GM12875 (cell line): ENCODE measurements at regions not wholly inside any gene's neighbourhood (a gene's known extent, or its start where the extent isn't known, plus 50 kb on each side); places are given as distances from the start of the nearest gene placed in this dataset.

Source experiments
- H3K4me3 ChIP-seq: one replicate; pipeline ENCODE4 v1.5.1; 2011; ENCODE audit warnings: low read depth, low read length, control low read depth
- TF ChIP-seq, protein P1 (sequence below): IDR thresholded peaks from 2 replicates; pipeline ENCODE4 v1.5.1; 2011; ENCODE audit warnings: low read depth, mild to moderate bottlenecking, control low read depth, inconsistent platforms, low read length, moderate library complexity, borderline replicate concordance; ENCODE audit not compliant: insufficient read depth

GRCh38 chr16:86411897-86412296 is 98.4 kb upstream of the FOXF1 start:
- TF ChIP-seq, protein P1, sequence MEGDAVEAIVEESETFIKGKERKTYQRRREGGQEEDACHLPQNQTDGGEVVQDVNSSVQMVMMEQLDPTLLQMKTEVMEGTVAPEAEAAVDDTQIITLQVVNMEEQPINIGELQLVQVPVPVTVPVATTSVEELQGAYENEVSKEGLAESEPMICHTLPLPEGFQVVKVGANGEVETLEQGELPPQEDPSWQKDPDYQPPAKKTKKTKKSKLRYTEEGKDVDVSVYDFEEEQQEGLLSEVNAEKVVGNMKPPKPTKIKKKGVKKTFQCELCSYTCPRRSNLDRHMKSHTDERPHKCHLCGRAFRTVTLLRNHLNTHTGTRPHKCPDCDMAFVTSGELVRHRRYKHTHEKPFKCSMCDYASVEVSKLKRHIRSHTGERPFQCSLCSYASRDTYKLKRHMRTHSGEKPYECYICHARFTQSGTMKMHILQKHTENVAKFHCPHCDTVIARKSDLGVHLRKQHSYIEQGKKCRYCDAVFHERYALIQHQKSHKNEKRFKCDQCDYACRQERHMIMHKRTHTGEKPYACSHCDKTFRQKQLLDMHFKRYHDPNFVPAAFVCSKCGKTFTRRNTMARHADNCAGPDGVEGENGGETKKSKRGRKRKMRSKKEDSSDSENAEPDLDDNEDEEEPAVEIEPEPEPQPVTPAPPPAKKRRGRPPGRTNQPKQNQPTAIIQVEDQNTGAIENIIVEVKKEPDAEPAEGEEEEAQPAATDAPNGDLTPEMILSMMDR: no peak
- H3K4me3 ChIP-seq: no peak overlapping the region

DNA sequence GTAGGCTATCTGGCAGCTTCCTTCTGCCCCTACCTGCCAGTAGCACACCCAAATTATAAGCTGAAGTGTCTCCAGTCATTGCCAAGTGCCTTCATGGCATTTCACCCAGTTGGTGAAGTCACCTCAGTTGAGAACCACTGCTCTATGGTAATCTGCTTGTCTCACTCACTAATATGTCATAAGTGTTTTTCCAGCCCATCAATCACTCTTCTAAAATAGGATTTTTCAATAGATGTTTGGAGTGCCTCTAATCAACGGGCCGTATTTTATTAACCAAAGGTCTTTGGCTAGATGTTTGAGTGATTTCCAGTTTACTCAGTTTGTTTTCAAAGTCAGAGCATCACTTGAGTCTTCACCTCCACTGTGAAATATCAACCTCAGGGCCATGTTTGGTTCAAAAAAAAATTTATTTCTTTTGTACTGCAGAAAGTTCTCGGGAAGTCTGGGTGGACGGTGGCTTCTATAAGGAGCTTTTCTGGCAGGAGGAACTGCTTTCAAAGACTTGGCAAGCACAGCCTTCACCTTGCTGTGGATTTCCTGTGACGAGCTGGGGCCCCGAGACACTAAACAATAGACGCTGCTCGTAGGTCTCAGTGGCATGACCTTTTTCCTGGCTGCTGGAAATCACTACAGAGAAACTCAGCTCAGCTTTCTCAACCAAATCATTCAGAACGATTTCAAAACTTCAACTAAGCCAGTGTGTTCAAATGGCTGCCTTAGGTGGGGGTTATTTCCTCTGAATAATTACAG is 95.2 kb upstream of the FOXF1 start:
- TF ChIP-seq, protein P1: no peak
- H3K4me3 ChIP-seq: no peak overlapping the region

- no peak overlapping the region for H3K4me3 ChIP-seq
- TF ChIP-seq, protein P1: no peak
Observed at GRCh38 chr16:86418981-86419380, 91.3 kb upstream of the FOXF1 start.

DNA sequence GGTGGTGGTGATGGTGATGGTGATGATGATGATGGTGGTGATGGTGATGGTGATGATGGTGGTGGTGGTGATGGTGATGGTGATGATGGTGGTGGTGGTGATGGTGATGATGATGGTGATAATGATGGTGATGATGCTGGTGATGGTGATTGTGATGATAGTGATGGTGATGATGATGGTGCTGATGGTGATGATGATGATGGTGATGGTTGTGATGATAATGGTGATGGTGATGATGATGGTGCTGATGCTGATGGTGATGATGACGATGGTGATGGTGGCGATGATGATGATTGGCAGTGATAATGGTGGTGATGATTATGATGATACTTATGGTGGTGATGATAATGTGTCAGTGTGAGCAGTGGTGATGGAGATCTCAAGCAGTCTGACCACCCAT is 90.8 kb upstream of the FOXF1 start:
- H3K4me3 ChIP-seq: no peak overlapping the region
- TF ChIP-seq, protein P1: no peak

GRCh38 chr16:86421995-86422394 is 88.3 kb upstream of the FOXF1 start:
- TF ChIP-seq, protein P1: no peak
- H3K4me3 ChIP-seq: no peak overlapping the region

- no peak overlapping the region for H3K4me3 ChIP-seq
- TF ChIP-seq, protein P1: no peak
Observed at GRCh38 chr16:86424398-86424797, 85.9 kb upstream of the FOXF1 start.

GRCh38 chr16:86424985-86425384 is 85.3 kb upstream of the FOXF1 start:
- TF ChIP-seq, protein P1: no peak
- no peak overlapping the region for H3K4me3 ChIP-seq
